Suprapubic skin (tissue), 4 donors: ENCODE measurements at regions not wholly inside any gene's neighbourhood (a gene's known extent, or its start where the extent isn't known, plus 50 kb on each side); places are given as distances from the start of the nearest gene placed in this dataset.

Source experiments
- CTCF ChIP-seq, 2 donors: fragments of 200-600 bp in 1 of 2; fragments of 450-650 bp in 1 of 2; sonication (generic) in 1 of 2; IDR thresholded peaks; one replicate each; pipeline ENCODE4 v1.5.1; 2016 to 2019; ENCODE audit warnings: antibody characterized with exemption in 2 of 2, mild to moderate bottlenecking in 1 of 2, moderate library complexity in 1 of 2
- EP300 ChIP-seq: sonication (generic); formaldehyde crosslinking; IDR thresholded peaks from one replicate; pipeline ENCODE4 v1.6.1; 2017; ENCODE audit warnings: antibody characterized with exemption
- POLR2A ChIP-seq, 2 donors: fragments of 450-650 bp; IDR thresholded peaks; one replicate each; pipeline ENCODE4 v1.6.1; 2017; ENCODE audit warnings: antibody characterized with exemption in 2 of 2, mild to moderate bottlenecking in 2 of 2, moderate library complexity in 2 of 2
- POLR2AphosphoS5 ChIP-seq, 3 donors: sonication (generic); formaldehyde crosslinking; IDR thresholded peaks; one replicate each; pipeline ENCODE4 v1.6.1; 2017; ENCODE audit warnings: antibody characterized with exemption in 3 of 3

- TF ChIP-seq POLR2A (IDR thresholded peaks at IDR 0.05), result no peak
- TF ChIP-seq CTCF (IDR thresholded peaks at IDR 0.05), result no peak
- no peak for TF ChIP-seq POLR2AphosphoS5 (IDR thresholded peaks at IDR 0.05)
- no peak for TF ChIP-seq EP300
Measured at GRCh38 chrX:1909419-1910206, 294.8 kb downstream of the ASMT start.
